ENCODE measurements at regions not wholly inside any gene's neighbourhood (a gene's known extent, or its start where the extent isn't known, plus 50 kb on each side); places are given as distances from the start of the nearest gene placed in this dataset.

DNA sequence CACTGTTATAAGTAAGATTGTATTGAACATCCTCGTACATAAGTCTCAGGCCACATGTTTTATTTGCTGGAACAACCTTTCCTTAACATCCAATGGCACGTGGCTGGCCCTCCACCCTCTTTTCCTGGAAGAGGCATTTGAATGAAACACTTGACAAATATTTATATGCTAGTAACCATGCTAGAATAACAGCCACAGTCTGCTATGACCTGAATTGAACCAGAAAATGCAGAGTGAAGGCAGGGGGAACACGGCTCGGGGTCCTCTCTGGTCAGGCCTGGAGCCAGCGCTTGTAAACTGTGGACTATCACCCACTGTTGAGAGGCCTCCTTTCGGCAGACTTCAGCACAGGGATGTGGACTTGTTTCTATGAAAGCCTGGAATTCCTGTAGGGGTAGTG is 198.2 kb upstream of the COPS8 start:
- TF ChIP-seq CTCF (IDR thresholded peaks at IDR 0.05; ENCODE audit: poor library complexity), result no peak
- TF ChIP-seq EZH2phosphoT487 (IDR thresholded peaks at IDR 0.05; ENCODE audit: low read depth, severe bottlenecking, unreplicated experiment), result no peak
- TF ChIP-seq EZH2 (IDR thresholded peaks at IDR 0.05; ENCODE audit: borderline replicate concordance), result no peak
